ENCODE measurements at regions not wholly inside any gene's neighbourhood (a gene's known extent, or its start where the extent isn't known, plus 50 kb on each side); places are given as distances from the start of the nearest gene placed in this dataset.

GRCh38 chr6:68544450-68544849, 90.6 kb upstream of the ADGRB3 start:
- POLR2A ChIA-PET: no interaction called here

GRCh38 chr6:68533339-68533795, 101.7 kb upstream of the ADGRB3 start:
- H3K4me3 ChIP-seq (ENCODE audit: low read length): no peak overlapping the region
- Mint-ChIP-seq H3K9me3 (no peaks in the 10 kb centered on the region), H3K36me3 (ENCODE audit: low read depth) (no peaks in the 10 kb centered on the region), H3K27me3 (no peaks in the 10 kb centered on the region), H3K4me3 (no peak overlapping the region), H3K4me1 (ENCODE audit: low read depth) (no peaks in the 10 kb centered on the region), H3K27ac (no peak overlapping the region)
- TF ChIP-seq CTCF (IDR thresholded peaks at IDR 0.05): no peak
- POLR2A ChIA-PET: no interaction called here
- CTCF ChIA-PET: no interaction called here
- H3K9me3 ChIP-seq (ENCODE audit: control insufficient read depth in 1 of 2, insufficient read depth in 1 of 2, low read length in 2 of 2): peaks cover 0 to 16% of the 10 kb centered on the region in 2 experiments
- no peaks in the 10 kb centered on the region for H3K36me3 ChIP-seq (ENCODE audit: insufficient read depth, low read length)
- DNase-seq (no peak), ATAC-seq (ENCODE audit: poor library complexity) (no peak)
- H3K27me3 ChIP-seq (ENCODE audit: control insufficient read depth in 1 of 2, insufficient read depth in 2 of 2, low read length in 2 of 2): no peaks in the 10 kb centered on the region
- intact Hi-C loops (cut with DNase I, micrococcal nuclease): no loop called here
- no peaks in the 10 kb centered on the region for H3K4me1 ChIP-seq (ENCODE audit: insufficient read depth, low read length)
- H3K27ac ChIP-seq (ENCODE audit: low read depth in 1 of 2, low read length in 2 of 2): no peak overlapping the region

More at GRCh38 chr6:68544450-68544849, 90.6 kb upstream of the ADGRB3 start:
- no peaks in the 10 kb centered on the region for H3K4me1 ChIP-seq (ENCODE audit: insufficient read depth, low read length)
- intact Hi-C loops (cut with DNase I, micrococcal nuclease): no loop called here
- Mint-ChIP-seq H3K36me3 (ENCODE audit: low read depth) (no peaks in the 10 kb centered on the region), H3K27ac (no peak overlapping the region), H3K4me3 (no peak overlapping the region), H3K9me3 (peaks cover 12% of the 10 kb centered on the region), H3K4me1 (ENCODE audit: low read depth) (no peaks in the 10 kb centered on the region), H3K27me3 (no peaks in the 10 kb centered on the region)
- H3K27me3 ChIP-seq (ENCODE audit: control insufficient read depth in 1 of 2, insufficient read depth in 2 of 2, low read length in 2 of 2): no peaks in the 10 kb centered on the region
- DNase-seq: no peak
- peaks cover 0 to 11% of the 10 kb centered on the region in 2 experiments for H3K9me3 ChIP-seq (ENCODE audit: control insufficient read depth in 1 of 2, insufficient read depth in 1 of 2, low read length in 2 of 2)
- no peak for TF ChIP-seq CTCF (IDR thresholded peaks at IDR 0.05)
- CTCF ChIA-PET: no interaction called here
- H3K27ac ChIP-seq (ENCODE audit: low read depth in 1 of 2, low read length in 2 of 2): no peak overlapping the region
- ATAC-seq (ENCODE audit: poor library complexity): no peak
- no peaks in the 10 kb centered on the region for H3K36me3 ChIP-seq (ENCODE audit: insufficient read depth, low read length)
- no peak overlapping the region for H3K4me3 ChIP-seq (ENCODE audit: low read length)

GRCh38 chr6:68527691-68528090, 107.4 kb upstream of the ADGRB3 start:
- no peaks in the 10 kb centered on the region for H3K4me1 Mint-ChIP-seq (ENCODE audit: low read depth)
- Histone ChIP-seq H3K36me3 (ENCODE audit: insufficient read depth, low read length) (no peaks in the 10 kb centered on the region), H3K27ac (ENCODE audit: low read depth in 1 of 2, low read length in 2 of 2) (no peak overlapping the region), H3K27me3 (ENCODE audit: control insufficient read depth in 1 of 2, insufficient read depth in 2 of 2, low read length in 2 of 2) (no peaks in the 10 kb centered on the region), H3K9me3 (ENCODE audit: control insufficient read depth in 1 of 2, insufficient read depth in 1 of 2, low read length in 2 of 2) (peaks cover 0 to 4% of the 10 kb centered on the region in 2 experiments), H3K4me3 (ENCODE audit: low read length) (no peak overlapping the region), H3K4me1 (ENCODE audit: insufficient read depth, low read length) (no peaks in the 10 kb centered on the region)
- TF ChIP-seq CTCF (IDR thresholded peaks at IDR 0.05): no peak
- POLR2A ChIA-PET: no interaction called here
- CTCF ChIA-PET: no interaction called here
- H3K36me3 Mint-ChIP-seq (ENCODE audit: low read depth): no peaks in the 10 kb centered on the region
- H3K27me3 Mint-ChIP-seq: no peaks in the 10 kb centered on the region
- ATAC-seq (ENCODE audit: poor library complexity) (no peak), DNase-seq (no peak)
- H3K9me3 Mint-ChIP-seq: peaks cover 5% of the 10 kb centered on the region
- no peak overlapping the region for H3K4me3 Mint-ChIP-seq
- intact Hi-C loops (cut with DNase I, micrococcal nuclease): no loop called here
- H3K27ac Mint-ChIP-seq: no peak overlapping the region
